22Rv1 (cell line): ENCODE measurements at regions not wholly inside any gene's neighbourhood (a gene's known extent, or its start where the extent isn't known, plus 50 kb on each side); places are given as distances from the start of the nearest gene placed in this dataset.

Source experiments
- H3K27ac ChIP-seq: fragments of 450-650 bp; 2 replicates; pipeline ENCODE4 v1.5.1; 2017
- CTCF ChIP-seq: fragments of 450-650 bp; IDR thresholded peaks from 2 replicates; pipeline ENCODE4 v1.5.1; 2017; ENCODE audit warnings: mild to moderate bottlenecking
- ZFX ChIP-seq: fragments of 450-650 bp; IDR thresholded peaks from 2 replicates; pipeline ENCODE4 v1.6.1; 2017; ENCODE audit warnings: antibody characterized with exemption, borderline replicate concordance

DNA sequence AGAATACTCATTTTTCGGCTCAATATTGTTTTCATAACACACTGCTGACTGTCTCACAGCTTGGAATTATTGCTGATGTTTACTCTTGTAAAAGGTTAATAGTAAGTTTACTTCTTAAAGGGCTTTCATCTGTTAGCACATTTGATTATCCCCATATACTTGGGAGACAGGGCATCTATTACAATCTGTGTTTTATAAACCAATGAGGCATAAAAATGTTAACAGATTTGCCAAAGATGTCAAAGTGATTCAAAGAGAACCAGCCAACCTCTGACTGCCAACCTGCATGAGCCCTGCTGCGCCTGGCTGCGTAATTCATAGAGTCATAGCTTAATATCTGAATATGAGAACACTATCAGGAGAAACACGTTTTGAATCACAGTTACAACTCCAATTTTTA, 665.6 kb downstream of the TRIML1 start:
- TF ChIP-seq ZFX, result no peak
- TF ChIP-seq CTCF, result no peak
- H3K27ac ChIP-seq, result no peak overlapping the region

GRCh38 chr4:188811121-188811520, 671.9 kb downstream of the TRIML1 start:
- TF ChIP-seq CTCF (no peak), ZFX (no peak)
- no peak overlapping the region for H3K27ac ChIP-seq

- no peak overlapping the region for H3K27ac ChIP-seq
- TF ChIP-seq CTCF, result no peak
- TF ChIP-seq ZFX, result no peak
These were observed 673.4 kb downstream of the TRIML1 start for GRCh38 chr4:188812644-188813043.

DNA sequence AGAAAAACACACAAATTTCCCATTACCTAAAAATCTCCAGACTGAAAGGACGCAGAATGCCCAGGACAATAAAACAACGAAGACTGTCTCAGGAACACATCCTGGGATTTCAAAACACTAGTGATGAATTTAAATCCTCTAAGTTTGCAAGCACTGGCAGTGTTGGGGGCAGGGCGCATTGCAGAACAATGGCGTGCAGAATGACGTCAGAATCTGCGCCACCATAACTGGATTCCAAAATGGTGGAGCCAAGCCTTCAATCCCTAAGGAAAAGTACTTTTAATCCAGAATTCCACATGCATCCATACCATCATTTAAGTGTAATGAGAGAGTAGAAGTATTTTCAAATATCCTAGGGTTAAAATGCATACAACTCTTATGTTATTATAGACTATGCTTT, 679.1 kb downstream of the TRIML1 start:
- H3K27ac ChIP-seq, result no peak overlapping the region
- TF ChIP-seq CTCF, result no peak
- TF ChIP-seq ZFX, result no peak

- TF ChIP-seq CTCF, result no peak
- TF ChIP-seq ZFX, result no peak
- no peak overlapping the region for H3K27ac ChIP-seq
These were observed 680.0 kb downstream of the TRIML1 start for GRCh38 chr4:188819233-188819632.

DNA sequence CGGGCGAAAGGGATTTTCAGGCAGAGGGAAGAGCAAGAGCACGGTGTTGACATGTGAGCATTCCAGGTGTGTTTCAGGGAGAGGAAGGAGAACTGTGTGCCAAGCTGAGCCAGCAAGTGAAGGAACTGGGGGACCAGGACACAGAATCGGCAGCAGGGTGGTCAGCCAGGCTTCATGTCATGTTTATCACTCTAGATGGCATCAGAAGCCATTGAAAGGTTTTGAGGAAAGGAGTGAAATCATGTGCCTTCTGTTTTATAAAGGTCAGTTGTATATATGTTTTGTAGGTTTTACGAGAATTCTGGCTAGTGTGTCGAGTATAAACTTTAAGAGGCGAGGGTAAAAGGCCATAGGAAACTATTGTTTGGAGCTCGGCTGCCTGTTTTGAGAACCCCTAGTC, 682.3 kb downstream of the TRIML1 start:
- TF ChIP-seq ZFX, result no peak
- no peak for TF ChIP-seq CTCF
- no peak overlapping the region for H3K27ac ChIP-seq

GRCh38 chr4:188822698-188823097, 683.5 kb downstream of the TRIML1 start:
- TF ChIP-seq ZFX, result no peak
- no peak for TF ChIP-seq CTCF
- H3K27ac ChIP-seq, result no peak overlapping the region
